ENCODE measurements at regions not wholly inside any gene's neighbourhood (a gene's known extent, or its start where the extent isn't known, plus 50 kb on each side); places are given as distances from the start of the nearest gene placed in this dataset.

DNA sequence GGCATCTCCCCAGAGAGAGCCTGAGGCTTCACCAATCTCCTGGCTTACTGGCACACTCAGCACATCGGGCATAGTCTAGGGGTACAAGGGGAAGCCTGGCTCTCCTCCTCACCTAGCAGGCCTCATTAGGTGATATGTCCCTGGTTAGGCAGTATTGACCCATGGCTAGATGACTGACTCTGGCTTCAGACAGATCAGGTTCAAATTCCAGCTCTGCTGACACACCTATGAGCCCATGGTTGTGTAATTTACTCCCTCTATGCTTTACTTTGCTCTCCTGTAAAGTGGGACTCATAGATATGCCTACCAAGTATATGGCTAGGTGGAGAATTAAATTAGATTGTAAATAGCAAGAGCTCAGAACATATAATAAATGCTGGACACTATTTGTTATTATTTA is 157.3 kb upstream of the IRX3 start:
- Histone ChIP-seq H3K9me3 (ENCODE audit: low read length) (no peaks in the 10 kb centered on the region), H3K9ac (ENCODE audit: low read length) (no peak overlapping the region), H3K79me2 (replicated peaks; ENCODE audit: insufficient read depth, low read length) (no peaks in the 10 kb centered on the region), H3F3A (ENCODE audit: insufficient read depth, low read length, poor library complexity, severe bottlenecking) (no peaks in the 10 kb centered on the region), H3K9me2 (ENCODE audit: insufficient read depth, low read length) (no peaks in the 10 kb centered on the region), H3K36me3 (ENCODE audit: insufficient read depth, low read length) (no peaks in the 10 kb centered on the region), H3K27ac (ENCODE audit: low read length) (no peak overlapping the region), H3K4me2 (ENCODE audit: low read length) (no peak overlapping the region), H4K20me1 (ENCODE audit: insufficient read depth) (no peaks in the 10 kb centered on the region), H2AFZ (ENCODE audit: low read depth, low read length) (no peak overlapping the region), H3K27me3 (ENCODE audit: insufficient read depth, low read depth, low read length) (peaks cover 3% of the 10 kb centered on the region), H3K4me3 (ENCODE audit: low read length) (no peak overlapping the region)
- TF ChIP-seq MXI1 (conservative IDR thresholded peaks at IDR 0.05; ENCODE audit: poor library complexity, severe bottlenecking) = no peak
- TF ChIP-seq POLR2AphosphoS5 (IDR thresholded peaks at IDR 0.05) = no peak
- no peak for TF ChIP-seq EP300 (conservative IDR thresholded peaks at IDR 0.05; ENCODE audit: poor library complexity, severe bottlenecking)
- TF ChIP-seq TAF1 (IDR thresholded peaks at IDR 0.05; ENCODE audit: low read depth) = no peak

GRCh38 chr16:54443352-54443751 is 156.8 kb upstream of the IRX3 start:
- H3K4me2 ChIP-seq (ENCODE audit: low read length) = no peak overlapping the region
- H3K9ac ChIP-seq (ENCODE audit: low read length) = no peak overlapping the region
- H2AFZ ChIP-seq (ENCODE audit: low read depth, low read length) = no peak overlapping the region
- no peaks in the 10 kb centered on the region for H3K36me3 ChIP-seq (ENCODE audit: insufficient read depth, low read length)
- no peaks in the 10 kb centered on the region for H3K9me3 ChIP-seq (ENCODE audit: low read length)
- H3K79me2 ChIP-seq (replicated peaks; ENCODE audit: insufficient read depth, low read length) = no peaks in the 10 kb centered on the region
- H3F3A ChIP-seq (ENCODE audit: insufficient read depth, low read length, poor library complexity, severe bottlenecking) = no peaks in the 10 kb centered on the region
- no peaks in the 10 kb centered on the region for H4K20me1 ChIP-seq (ENCODE audit: insufficient read depth)
- no peaks in the 10 kb centered on the region for H3K9me2 ChIP-seq (ENCODE audit: insufficient read depth, low read length)
- no peak overlapping the region for H3K4me3 ChIP-seq (ENCODE audit: low read length)
- peaks cover 7% of the 10 kb centered on the region for H3K27me3 ChIP-seq (ENCODE audit: insufficient read depth, low read depth, low read length)
- TF ChIP-seq TAF1 (IDR thresholded peaks at IDR 0.05; ENCODE audit: low read depth) (no peak), POLR2AphosphoS5 (IDR thresholded peaks at IDR 0.05) (no peak), SMC3 (conservative IDR thresholded peaks at IDR 0.05; ENCODE audit: poor library complexity) (no peak), EZH2 (IDR thresholded peaks at IDR 0.05; ENCODE audit: borderline replicate concordance, insufficient read depth, low read length, poor library complexity, severe bottlenecking) (no peak), MXI1 (conservative IDR thresholded peaks at IDR 0.05; ENCODE audit: poor library complexity, severe bottlenecking) (no peak), CTCF (IDR thresholded peaks at IDR 0.05; ENCODE audit: poor library complexity, severe bottlenecking) (no peak), RAD21 (conservative IDR thresholded peaks at IDR 0.05) (no peak), EP300 (conservative IDR thresholded peaks at IDR 0.05; ENCODE audit: poor library complexity, severe bottlenecking) (no peak)
- TF ChIP-seq, protein P1, sequence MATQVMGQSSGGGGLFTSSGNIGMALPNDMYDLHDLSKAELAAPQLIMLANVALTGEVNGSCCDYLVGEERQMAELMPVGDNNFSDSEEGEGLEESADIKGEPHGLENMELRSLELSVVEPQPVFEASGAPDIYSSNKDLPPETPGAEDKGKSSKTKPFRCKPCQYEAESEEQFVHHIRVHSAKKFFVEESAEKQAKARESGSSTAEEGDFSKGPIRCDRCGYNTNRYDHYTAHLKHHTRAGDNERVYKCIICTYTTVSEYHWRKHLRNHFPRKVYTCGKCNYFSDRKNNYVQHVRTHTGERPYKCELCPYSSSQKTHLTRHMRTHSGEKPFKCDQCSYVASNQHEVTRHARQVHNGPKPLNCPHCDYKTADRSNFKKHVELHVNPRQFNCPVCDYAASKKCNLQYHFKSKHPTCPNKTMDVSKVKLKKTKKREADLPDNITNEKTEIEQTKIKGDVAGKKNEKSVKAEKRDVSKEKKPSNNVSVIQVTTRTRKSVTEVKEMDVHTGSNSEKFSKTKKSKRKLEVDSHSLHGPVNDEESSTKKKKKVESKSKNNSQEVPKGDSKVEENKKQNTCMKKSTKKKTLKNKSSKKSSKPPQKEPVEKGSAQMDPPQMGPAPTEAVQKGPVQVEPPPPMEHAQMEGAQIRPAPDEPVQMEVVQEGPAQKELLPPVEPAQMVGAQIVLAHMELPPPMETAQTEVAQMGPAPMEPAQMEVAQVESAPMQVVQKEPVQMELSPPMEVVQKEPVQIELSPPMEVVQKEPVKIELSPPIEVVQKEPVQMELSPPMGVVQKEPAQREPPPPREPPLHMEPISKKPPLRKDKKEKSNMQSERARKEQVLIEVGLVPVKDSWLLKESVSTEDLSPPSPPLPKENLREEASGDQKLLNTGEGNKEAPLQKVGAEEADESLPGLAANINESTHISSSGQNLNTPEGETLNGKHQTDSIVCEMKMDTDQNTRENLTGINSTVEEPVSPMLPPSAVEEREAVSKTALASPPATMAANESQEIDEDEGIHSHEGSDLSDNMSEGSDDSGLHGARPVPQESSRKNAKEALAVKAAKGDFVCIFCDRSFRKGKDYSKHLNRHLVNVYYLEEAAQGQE (IDR thresholded peaks at IDR 0.05; ENCODE audit: borderline replicate concordance) = no peak
- H3K27ac ChIP-seq (ENCODE audit: low read length) = no peak overlapping the region

DNA sequence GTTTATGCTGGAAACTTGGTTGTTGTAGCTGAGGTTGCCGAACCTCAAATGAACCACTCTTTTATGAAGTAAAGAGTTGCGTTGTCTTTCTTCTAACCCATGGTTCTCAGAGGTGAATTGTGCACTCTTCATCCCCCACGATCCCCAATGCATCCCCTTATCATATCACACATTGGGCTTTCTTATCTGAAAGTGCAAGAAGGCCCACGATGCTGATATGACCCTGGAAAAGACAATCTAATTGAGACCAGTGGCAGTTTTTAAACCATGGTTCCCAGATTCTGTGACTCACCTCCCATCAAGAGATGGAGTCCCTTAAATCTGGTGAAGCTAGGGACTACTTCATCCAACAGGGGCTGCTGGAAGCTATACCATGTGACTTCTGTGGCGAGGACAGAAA is 156.3 kb upstream of the IRX3 start:
- Histone ChIP-seq H3K9me3 (ENCODE audit: low read length) (no peaks in the 10 kb centered on the region), H3K9me2 (ENCODE audit: insufficient read depth, low read length) (no peaks in the 10 kb centered on the region), H2AFZ (ENCODE audit: low read depth, low read length) (no peak overlapping the region), H3K4me2 (ENCODE audit: low read length) (no peak overlapping the region), H3K27ac (ENCODE audit: low read length) (no peak overlapping the region), H3K36me3 (ENCODE audit: insufficient read depth, low read length) (no peaks in the 10 kb centered on the region), H3K4me3 (ENCODE audit: low read length) (no peak overlapping the region), H3K79me2 (replicated peaks; ENCODE audit: insufficient read depth, low read length) (no peaks in the 10 kb centered on the region), H3K9ac (ENCODE audit: low read length) (no peak overlapping the region), H3F3A (ENCODE audit: insufficient read depth, low read length, poor library complexity, severe bottlenecking) (no peaks in the 10 kb centered on the region), H4K20me1 (ENCODE audit: insufficient read depth) (no peaks in the 10 kb centered on the region), H3K27me3 (ENCODE audit: insufficient read depth, low read depth, low read length) (peaks cover 7% of the 10 kb centered on the region)
- no peak for TF ChIP-seq MXI1 (conservative IDR thresholded peaks at IDR 0.05; ENCODE audit: poor library complexity, severe bottlenecking)
- no peak for TF ChIP-seq EP300 (conservative IDR thresholded peaks at IDR 0.05; ENCODE audit: poor library complexity, severe bottlenecking)
- no peak for TF ChIP-seq POLR2AphosphoS5 (IDR thresholded peaks at IDR 0.05)
- no peak for TF ChIP-seq EZH2 (IDR thresholded peaks at IDR 0.05; ENCODE audit: borderline replicate concordance, insufficient read depth, low read length, poor library complexity, severe bottlenecking)
- TF ChIP-seq SMC3 (conservative IDR thresholded peaks at IDR 0.05; ENCODE audit: poor library complexity) = no peak
- no peak for TF ChIP-seq TAF1 (IDR thresholded peaks at IDR 0.05; ENCODE audit: low read depth)
- TF ChIP-seq CTCF (IDR thresholded peaks at IDR 0.05; ENCODE audit: poor library complexity, severe bottlenecking) = no peak
- TF ChIP-seq, protein P1 (IDR thresholded peaks at IDR 0.05; ENCODE audit: borderline replicate concordance) = no peak
- no peak for TF ChIP-seq RAD21 (conservative IDR thresholded peaks at IDR 0.05)
